K562 (cell line): ENCODE measurements at regions not wholly inside any gene's neighbourhood (a gene's known extent, or its start where the extent isn't known, plus 50 kb on each side); places are given as distances from the start of the nearest gene placed in this dataset.
A peak's percentile ranks its signal among the peaks of the same experiment; 100 is the strongest.

Experiments
- AFF1 ChIP-seq, 2 experiments: fragments of 450-650 bp; IDR thresholded peaks; 2 replicates each; pipeline ENCODE4 v1.6.1; 2018; ENCODE audit warnings: mild to moderate bottlenecking in 2 of 2, low read depth in 1 of 2; ENCODE audit not compliant: partially characterized antibody in 2 of 2
- ATF1 ChIP-seq, 2 experiments: fragments of 450-650 bp in 1 of 2; IDR thresholded peaks; 2 replicates each; pipeline ENCODE4 v1.6.1; 2016; ENCODE audit warnings: missing compliant biosample characterization in 1 of 2, missing genetic modification characterization in 1 of 2
- ATF2 ChIP-seq: sonication (generic); formaldehyde crosslinking; IDR thresholded peaks from 2 replicates; pipeline ENCODE4 v1.8.1; 2022; ENCODE audit warnings: missing genetic modification reagents
- CEBPB ChIP-seq: fragments of 450-650 bp; IDR thresholded peaks from 2 replicates; pipeline ENCODE4 v1.6.1; 2016; ENCODE audit warnings: missing genetic modification characterization, missing compliant biosample characterization
- CREBBP ChIP-seq: IDR thresholded peaks from one replicate; pipeline ENCODE4 v1.6.1; 2012; ENCODE audit warnings: low read depth, mild to moderate bottlenecking, control low read depth, inconsistent platforms, low read length
- CXXC5 ChIP-seq: fragments of 250-450 bp; sonication (Bioruptor Pico); IDR thresholded peaks from 2 replicates; pipeline ENCODE4 v1.8.0; 2022; ENCODE audit warnings: inconsistent platforms, mild to moderate bottlenecking, moderate library complexity
- E2F5 ChIP-seq: sonication (generic); formaldehyde crosslinking; IDR thresholded peaks from 2 replicates; pipeline ENCODE4 v1.8.0; 2022; ENCODE audit warnings: mild to moderate bottlenecking, missing genetic modification reagents
- FOSL1 ChIP-seq: fragments of 200-800 bp; sonication (Bioruptor generic); conservative IDR thresholded peaks from 2 replicates; pipeline ENCODE4 v1.6.1; 2016; ENCODE audit warnings: missing genetic modification characterization, missing compliant biosample characterization
- FUS ChIP-seq: fragments of 200-400 bp; formaldehyde crosslinking; optimal IDR thresholded peaks from 2 replicates; pipeline ENCODE3; 2017; ENCODE audit warnings: low read depth, low read length
- KLF10 ChIP-seq: fragments of 250-450 bp; sonication (Bioruptor Pico); IDR thresholded peaks from 2 replicates; pipeline ENCODE4 v1.6.1; 2021; ENCODE audit warnings: matching md5 sums
- LCOR ChIP-seq: sonication (generic); formaldehyde crosslinking; IDR thresholded peaks from 2 replicates; pipeline ENCODE4 v1.8.0; 2022; ENCODE audit warnings: mild to moderate bottlenecking, missing genetic modification reagents
- PATZ1 ChIP-seq: fragments of 250-450 bp; sonication (Bioruptor Pico); IDR thresholded peaks from 2 replicates; pipeline ENCODE4 v1.5.0; 2020; ENCODE audit warnings: mild to moderate bottlenecking, borderline replicate concordance
- RBM39 ChIP-seq: fragments of 200-400 bp; formaldehyde crosslinking; optimal IDR thresholded peaks from 2 replicates; pipeline ENCODE3; 2018; ENCODE audit warnings: low read depth, low read length
- THAP7 ChIP-seq: fragments of 250-450 bp; sonication (Bioruptor Pico); IDR thresholded peaks from 2 replicates; pipeline ENCODE4 v1.5.0; 2021
- ZNF589 ChIP-seq: fragments of 200-800 bp; sonication (Bioruptor generic); IDR thresholded peaks from 2 replicates; pipeline ENCODE4 v1.6.1; 2016; ENCODE audit warnings: low read depth, missing genetic modification characterization, missing compliant biosample characterization

GRCh38 chr6:27133281-27134227 is 113.9 kb upstream of the PRSS16 start (continued):
- peak; percentile 100 for TF ChIP-seq E2F5
- TF ChIP-seq ATF2 = no peak
- peak; percentile 96 for TF ChIP-seq RBM39
- TF ChIP-seq CEBPB (tag) = no peak
- TF ChIP-seq PATZ1 (CRISPR knock-in tag) = peak; percentile 93
- TF ChIP-seq CXXC5 (CRISPR knock-in tag) = peak; percentile 57
- peak; percentile 17; the same call in 1 of the 2 replicates for TF ChIP-seq ATF1 (CRISPR knock-in tag; IDR thresholded peaks at IDR 0.05)
- TF ChIP-seq ATF1 (tag; IDR thresholded peaks at IDR 0.05) = peak; percentile 0; the same call in 1 of the 2 replicates
- no peak for TF ChIP-seq FOSL1 (tag)
- peak; percentile 99 for TF ChIP-seq FUS
- TF ChIP-seq AFF1 (IDR thresholded peaks at IDR 0.05; ENCODE audit: low read depth in 1 of 2, partially characterized antibody in 2 of 2) = peak; percentile 90 to 93
- peak; percentile 76; the same call in 1 of the 2 replicates for TF ChIP-seq LCOR (CRISPR knock-in tag)
- peak; percentile 94 for TF ChIP-seq KLF10
- peak; percentile 90; the same call in 1 of the 2 replicates for TF ChIP-seq THAP7 (CRISPR knock-in tag)
- TF ChIP-seq ZNF589 (CRISPR knock-in tag) = no peak
- no peak for TF ChIP-seq CREBBP
